Hepatocyte (in vitro differentiated cells): ENCODE measurements at regions not wholly inside any gene's neighbourhood (a gene's known extent, or its start where the extent isn't known, plus 50 kb on each side); places are given as distances from the start of the nearest gene placed in this dataset.

Experiments used
- CTCF ChIP-seq: fragments of 200-600 bp; sonication (generic); IDR thresholded peaks from 2 replicates; pipeline ENCODE4 v1.5.1; 2016; ENCODE audit warnings: antibody characterized with exemption, mild to moderate bottlenecking; ENCODE audit not compliant: poor library complexity
- EZH2 ChIP-seq: fragments of 200-600 bp; sonication (generic); IDR thresholded peaks from 2 replicates; pipeline ENCODE4 v1.6.1; 2016; ENCODE audit warnings: antibody characterized with exemption, mild to moderate bottlenecking, borderline replicate concordance
- EZH2phosphoT487 ChIP-seq: fragments of 200-600 bp; sonication (generic); IDR thresholded peaks from one replicate; pipeline ENCODE4 v1.6.1; 2018; ENCODE audit warnings: antibody characterized with exemption, mild to moderate bottlenecking, low read depth, moderate library complexity; ENCODE audit not compliant: unreplicated experiment, severe bottlenecking

- TF ChIP-seq CTCF: no peak
- TF ChIP-seq EZH2phosphoT487: no peak
- TF ChIP-seq EZH2: no peak
Measured at GRCh38 chr2:12070153-12070552, 323.7 kb downstream of the LPIN1 start.
